Forelimb muscle (tissue), 1 donor: ENCODE measurements at regions not wholly inside any gene's neighbourhood (a gene's known extent, or its start where the extent isn't known, plus 50 kb on each side); places are given as distances from the start of the nearest gene placed in this dataset.
"Not testable (repeated sequence)": the region's sequence is repeated elsewhere in the genome, so short reads cannot be mapped to it uniquely, and the experiment has no call there.

ENCODE experiments used
- DNase-seq: peaks from one replicate; pipeline ENCODE4 v3.0.0-alpha.2; 2013; ENCODE audit warnings: low read depth

- DNase-seq: no peak
Measured at GRCh38 chr2:167595839-167596471, 651.4 kb downstream of the STK39 start.

DNA sequence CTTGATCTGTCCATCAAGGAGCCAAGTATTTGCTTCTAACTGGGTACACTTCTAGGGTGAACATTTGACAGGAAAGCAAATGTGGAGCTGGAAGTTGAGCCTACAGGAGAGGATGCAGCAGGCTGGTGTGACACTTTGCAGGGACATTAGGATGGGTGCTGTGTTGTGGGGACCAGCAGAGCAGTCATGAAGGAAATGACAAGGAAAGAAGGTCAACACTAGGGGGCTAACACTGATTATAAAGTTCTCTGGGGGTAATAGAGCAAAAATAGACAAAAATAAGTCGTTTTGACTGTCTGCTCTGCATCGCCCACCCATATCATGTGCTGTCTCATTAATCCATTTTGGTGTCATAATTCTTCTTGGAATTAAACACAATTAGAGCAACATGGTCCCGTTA lies 652.4 kb downstream of the STK39 start:
- DNase-seq: no peak

DNA sequence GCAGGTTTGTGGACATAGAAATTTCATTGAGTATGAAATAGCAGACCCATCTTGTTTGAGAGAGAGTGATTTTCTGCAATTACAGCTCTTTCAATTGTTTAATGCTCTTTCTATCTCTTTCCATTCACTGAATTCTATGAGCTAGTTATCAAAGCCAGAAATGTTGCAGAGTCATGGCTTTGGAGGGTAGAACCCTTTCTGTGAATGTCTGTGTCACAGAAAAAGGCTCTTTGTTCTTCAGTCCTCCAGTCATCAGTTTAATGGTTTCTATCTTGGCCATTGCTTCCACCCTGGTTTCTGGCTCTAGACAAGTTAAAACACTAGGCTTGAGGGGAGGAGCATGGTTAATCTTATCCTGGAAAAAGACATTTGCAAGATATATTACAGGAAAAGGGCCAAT lies 655.0 kb downstream of the STK39 start:
- DNase-seq: no peak

GRCh38 chr2:167582619-167583018 lies 664.8 kb downstream of the STK39 start:
- no peak for DNase-seq

- DNase-seq: no peak
Measured at GRCh38 chr2:167581961-167582574, 665.3 kb downstream of the STK39 start.

DNA sequence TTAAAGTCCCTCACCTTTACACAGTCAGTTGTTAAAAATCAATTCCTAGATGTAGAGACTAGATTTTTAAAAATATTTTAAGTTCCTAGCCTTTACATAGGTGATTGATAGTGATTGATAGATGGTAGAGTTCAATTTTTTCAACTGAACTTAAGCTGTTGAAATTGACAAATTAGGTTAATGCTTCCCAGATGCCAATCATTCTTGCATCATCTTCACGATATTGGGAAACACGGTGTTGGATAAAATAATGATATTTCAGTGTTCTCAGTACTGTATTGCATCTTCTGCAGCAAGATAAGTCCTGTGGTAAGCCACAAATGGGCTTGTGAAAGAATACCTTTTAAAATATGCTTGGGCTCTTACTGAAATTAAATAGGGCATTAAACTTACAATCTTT lies 667.6 kb downstream of the STK39 start:
- no peak for DNase-seq

GRCh38 chr2:167575276-167575675 lies 672.1 kb downstream of the STK39 start:
- no peak for DNase-seq

- DNase-seq: no peak
Measured at GRCh38 chr2:167572883-167573619, 674.3 kb downstream of the STK39 start.

GRCh38 chr2:167570370-167570769 lies 677.0 kb downstream of the STK39 start:
- DNase-seq: no peak

DNA sequence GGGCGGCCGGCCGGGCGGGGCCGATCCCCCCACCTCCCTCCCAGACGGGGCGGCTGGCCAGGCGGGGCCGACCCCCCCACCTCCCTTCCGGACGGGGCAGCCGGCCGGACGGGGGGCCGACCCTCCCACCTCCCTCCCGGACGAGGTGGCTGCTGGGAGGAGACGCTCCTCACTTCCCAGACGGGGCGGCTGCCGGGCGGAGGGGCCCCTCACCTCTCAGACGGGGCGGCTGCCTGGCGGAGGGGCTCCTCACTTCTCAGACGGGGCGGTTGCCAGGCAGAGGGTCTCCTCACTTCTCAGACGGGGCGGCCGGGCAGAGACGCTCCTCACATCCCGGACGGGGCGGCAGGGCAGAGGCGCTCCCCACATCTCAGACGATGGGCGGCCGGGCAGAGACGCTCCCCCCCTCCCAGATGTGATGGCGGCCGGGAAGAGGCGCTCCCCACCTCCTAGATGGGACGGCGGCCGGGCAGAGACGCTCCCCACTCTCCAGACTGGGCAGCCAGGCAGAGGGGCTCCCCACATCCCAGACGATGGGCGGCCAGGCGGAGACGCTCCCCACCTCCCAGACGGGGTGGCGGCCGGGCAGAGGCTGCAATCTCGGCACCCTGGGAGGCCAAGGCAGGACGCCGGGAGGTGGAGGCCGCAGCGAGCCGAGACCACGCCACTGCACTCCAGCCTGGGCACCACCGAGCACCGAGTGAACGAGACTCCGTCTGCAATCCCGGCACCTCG lies 675.8 kb downstream of the XIRP2 start:
- DNase-seq: not testable (repeated sequence)

DNA sequence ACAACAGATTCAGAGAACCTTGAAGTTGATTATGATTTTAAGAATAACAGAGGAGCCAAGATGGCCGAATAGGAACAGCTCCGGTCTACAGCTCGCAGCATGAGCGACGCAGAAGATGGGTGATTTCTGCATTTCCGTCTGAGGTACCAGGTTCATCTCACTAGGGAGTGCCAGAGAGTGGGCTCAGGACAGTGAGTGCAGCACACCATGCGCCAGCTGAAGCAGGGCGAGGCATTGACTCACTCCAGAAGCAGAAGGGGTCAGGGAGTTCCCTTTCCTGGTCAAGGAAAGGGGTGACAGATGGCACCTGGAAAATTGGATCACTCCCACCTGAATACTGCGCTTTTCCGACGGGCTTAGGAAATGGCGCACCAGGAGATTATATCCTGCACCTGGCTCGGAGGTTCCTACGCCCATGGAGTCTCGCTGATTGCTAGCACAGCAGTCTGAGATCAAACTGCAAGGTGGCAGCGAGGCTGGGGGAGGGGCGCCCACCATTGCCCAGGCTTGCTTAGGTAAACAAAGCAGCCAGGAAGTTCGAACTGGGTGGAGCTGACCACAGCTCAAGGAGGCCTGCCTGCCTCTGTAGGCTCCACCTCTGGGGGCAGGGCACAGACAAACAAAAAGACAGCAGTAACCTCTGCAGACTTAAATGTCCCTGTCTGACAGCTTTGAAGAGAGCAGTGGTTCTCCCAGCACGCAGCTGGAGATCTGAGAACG lies 670.2 kb downstream of the XIRP2 start:
- DNase-seq: not testable (repeated sequence)

DNA sequence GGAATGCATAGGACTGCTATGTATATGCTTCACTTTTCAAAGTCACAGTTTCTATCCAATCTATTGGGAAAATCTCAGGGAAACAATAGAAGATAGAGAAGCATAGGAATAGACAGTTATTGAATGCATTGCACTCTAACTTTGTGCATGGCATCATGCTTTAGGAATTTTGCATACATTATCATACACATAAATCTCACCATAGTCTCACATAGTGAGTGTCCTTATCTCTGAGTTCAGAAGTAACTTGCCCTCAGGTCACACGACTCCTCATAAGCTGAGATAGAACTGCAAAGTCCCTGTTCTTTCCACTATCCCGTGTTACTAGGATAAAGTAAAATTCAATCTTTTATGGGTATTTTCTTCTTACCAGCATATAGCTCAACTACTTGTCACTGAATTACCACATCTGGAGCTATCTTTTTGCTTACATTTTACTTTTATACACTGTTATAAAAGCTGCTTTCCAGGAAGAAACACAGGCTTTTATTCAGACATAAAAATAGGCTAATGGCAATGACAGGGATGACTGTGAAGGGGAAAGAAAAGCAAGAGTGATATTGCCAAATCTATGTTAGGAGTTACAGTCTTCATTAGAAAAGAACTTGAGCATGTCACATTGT lies 666.9 kb downstream of the XIRP2 start:
- DNase-seq: no peak

DNA sequence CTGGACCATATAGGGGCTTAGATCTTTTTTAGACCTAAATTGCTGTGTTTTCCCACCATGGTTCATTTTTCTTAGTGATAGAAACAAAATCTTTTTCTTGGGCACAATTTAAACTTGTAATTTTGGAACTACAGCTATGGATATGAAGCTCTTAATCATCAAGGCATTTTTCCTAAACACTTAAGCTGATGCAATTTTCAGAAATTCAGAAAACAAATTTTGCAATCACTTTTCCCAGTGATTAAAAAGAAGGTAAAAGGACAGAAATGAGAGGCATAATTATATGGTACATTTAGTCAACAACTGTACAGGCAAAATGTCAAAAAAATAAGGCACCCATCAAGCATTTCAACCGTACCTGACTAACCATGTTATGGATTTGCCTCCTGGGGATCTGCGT lies 665.4 kb downstream of the XIRP2 start:
- DNase-seq: no peak

DNA sequence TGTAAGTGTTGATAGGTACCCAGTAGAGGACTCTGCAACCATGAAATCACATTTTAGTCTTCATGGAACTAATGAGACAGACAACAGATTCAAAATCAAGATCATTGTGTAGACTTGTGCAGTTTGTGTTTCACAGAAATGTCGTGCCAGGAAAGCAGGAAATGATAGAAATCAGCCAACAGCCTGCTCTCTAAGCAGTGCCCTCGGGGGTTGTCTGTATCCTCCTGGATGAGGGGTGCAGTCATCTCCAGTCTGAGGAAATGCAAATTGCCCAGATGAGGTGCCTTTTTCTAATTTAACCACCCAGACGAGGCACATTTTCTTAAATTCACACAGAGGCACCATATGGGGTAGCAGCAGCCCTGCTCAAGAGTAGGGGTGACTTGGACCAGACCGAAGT lies 663.1 kb downstream of the XIRP2 start:
- no peak for DNase-seq

- no peak for DNase-seq
Measured at GRCh38 chr2:167550448-167550847, 662.2 kb downstream of the XIRP2 start.

GRCh38 chr2:167548396-167548795 lies 660.1 kb downstream of the XIRP2 start:
- DNase-seq: no peak

GRCh38 chr2:167544602-167545001 lies 656.3 kb downstream of the XIRP2 start:
- DNase-seq: no peak

- DNase-seq: no peak
Measured at GRCh38 chr2:167543721-167544120, 655.4 kb downstream of the XIRP2 start.

GRCh38 chr2:167537743-167538142 lies 649.5 kb downstream of the XIRP2 start:
- DNase-seq: no peak

DNA sequence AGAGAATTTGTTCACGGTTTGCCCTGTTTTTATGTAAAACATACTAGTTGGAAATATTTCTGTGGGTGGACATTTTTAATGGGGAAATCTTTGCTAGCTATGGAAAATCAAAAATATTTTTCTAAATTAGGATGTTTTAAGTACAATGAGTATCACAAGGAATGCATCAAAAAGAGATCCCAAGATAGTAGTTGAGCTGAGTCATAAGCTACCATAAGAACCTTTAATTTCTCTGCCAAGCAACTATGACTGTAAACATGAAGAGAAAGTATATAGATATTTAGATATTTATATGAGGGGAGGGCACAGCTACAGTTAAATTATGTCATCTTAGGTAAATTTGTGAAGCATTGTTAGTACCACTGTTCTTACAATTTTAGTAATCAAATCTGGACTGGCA lies 646.2 kb downstream of the XIRP2 start:
- no peak for DNase-seq

- no peak for DNase-seq
Measured at GRCh38 chr2:167524786-167525185, 636.5 kb downstream of the XIRP2 start.
